HCT116 (cell line): ENCODE measurements at regions not wholly inside any gene's neighbourhood (a gene's known extent, or its start where the extent isn't known, plus 50 kb on each side); places are given as distances from the start of the nearest gene placed in this dataset.

Experiments
- ATAC-seq: fragments of 200-7000 bp; cut with Tn5 transposase; 2 replicates; pipeline ENCODE4 v1.9.1; 2020; ENCODE audit warnings: mild to moderate bottlenecking, moderate library complexity
- BruUV-seq: library from RNA; stranded (reverse); fragments of 400-500 nt; replicated peaks from 2 replicates; lab custom pipeline; 2021; lab: Mats Ljungman, UMichigan
- CTCF ChIA-PET: fragments of 300-600 bp; sonication (Branson Sonifier 250); formaldehyde crosslinking; loops from one replicate; lab custom pipeline; 2021; ENCODE audit warnings: antibody characterized with exemption; lab: Charles Lee
- POLR2A ChIA-PET: fragments of 300-600, 350-600 bp; sonication (Branson Sonifier 250); formaldehyde crosslinking; loops from one replicate; lab custom pipeline; 2021; ENCODE audit warnings: antibody characterized with exemption; lab: Charles Lee
- RAD21 ChIA-PET, 2 experiments: fragments of 300-600 bp; sonication (Branson Sonifier 250); formaldehyde crosslinking; loops; one replicate each; lab custom pipeline; 2023; ENCODE audit warnings: low total read pairs in 2 of 2; ENCODE audit not compliant: uncharacterized antibody in 2 of 2, unreplicated experiment in 2 of 2, low non-redundant PET in 1 of 2; lab: Charles Lee
- DNase-seq: peaks from one replicate; pipeline ENCODE4 v3.0.0-alpha.2; 2010; ENCODE audit warnings: low read depth, low spot score
- H2AFZ ChIP-seq: fragments of 200-600 bp; shearing (Covaris generic), sonication (generic); 2 replicates; pipeline ENCODE4 v1.6.1; 2017; ENCODE audit warnings: low read depth, mixed run types, mixed read lengths, antibody characterized with exemption, low read length; ENCODE audit not compliant: poor library complexity, severe bottlenecking
- H3K27ac ChIP-seq: 2 replicates; pipeline ENCODE4 v1.5.1; 2012; ENCODE audit warnings: low read depth, low read length
- H3K27me3 ChIP-seq: fragments of 200-600 bp; sonication (generic); 2 replicates; pipeline ENCODE4 v1.6.1; 2016; ENCODE audit warnings: mixed run types, low read length, mixed read lengths; ENCODE audit not compliant: insufficient read depth
- H3K36me3 ChIP-seq, 2 experiments: fragments of 200-500 bp in 1 of 2; fragments of 200-600 bp in 1 of 2; sonication (Bioruptor generic) in 1 of 2; sonication (generic) in 1 of 2; 2 replicates each; pipeline versions ENCODE4 v1.5.1 to v1.6.1; 2014 to 2016; ENCODE audit warnings: low read length in 2 of 2, inconsistent platforms in 1 of 2, mixed read lengths in 1 of 2, mixed run types in 1 of 2; ENCODE audit not compliant: insufficient read depth in 2 of 2, control insufficient read depth in 1 of 2
- H3K4me1 ChIP-seq, 2 experiments: fragments of 200-600 bp in 1 of 2; sonication (generic) in 1 of 2; 2 replicates each; pipeline versions ENCODE4 v1.5.1 to v1.6.1; 2012 to 2017; ENCODE audit warnings: low read length in 2 of 2, inconsistent platforms in 1 of 2, mild to moderate bottlenecking in 1 of 2, mixed read lengths in 1 of 2, mixed run types in 1 of 2, moderate library complexity in 1 of 2; ENCODE audit not compliant: insufficient read depth in 2 of 2, control insufficient read depth in 1 of 2
- H3K4me2 ChIP-seq: fragments of 200-600 bp; sonication (generic); 2 replicates; pipeline ENCODE4 v1.6.1; 2017; ENCODE audit warnings: mixed run types, low read length, mixed read lengths
- H3K4me3 ChIP-seq, 2 experiments: fragments of 200-600 bp in 1 of 2; sonication (generic) in 1 of 2; replicated peaks in 1 of 2; 2 replicates each; pipeline ENCODE4 v1.5.1; 2011 to 2016; ENCODE audit warnings: low read length in 2 of 2, control low read depth in 1 of 2, low read depth in 1 of 2, mild to moderate bottlenecking in 1 of 2, mixed read lengths in 1 of 2, mixed run types in 1 of 2
- H3K79me2 ChIP-seq: fragments of 200-600 bp; sonication (generic); 2 replicates; pipeline ENCODE4 v1.6.1; 2017; ENCODE audit warnings: mild to moderate bottlenecking, mixed run types, low read length, moderate library complexity, mixed read lengths; ENCODE audit not compliant: insufficient read depth
- H3K9ac ChIP-seq: fragments of 200-600 bp; sonication (generic); 2 replicates; pipeline ENCODE4 v1.6.1; 2016; ENCODE audit warnings: low read length, mixed read lengths
- H3K9me2 ChIP-seq: fragments of 200-600 bp; sonication (generic), shearing (Covaris generic); 2 replicates; pipeline ENCODE4 v1.6.1; 2017; ENCODE audit warnings: mixed run types, mild to moderate bottlenecking, moderate library complexity; ENCODE audit not compliant: insufficient read depth
- H3K9me3 ChIP-seq, 2 experiments: fragments of 200-500 bp in 1 of 2; fragments of 200-600 bp in 1 of 2; sonication (Bioruptor generic) in 1 of 2; sonication (generic) in 1 of 2; 2 replicates each; pipeline ENCODE4 v1.6.1; 2014 to 2017; ENCODE audit warnings: low read length in 2 of 2, mixed read lengths in 2 of 2, inconsistent platforms in 1 of 2, low read depth in 1 of 2, mild to moderate bottlenecking in 1 of 2, mixed run types in 1 of 2, moderate library complexity in 1 of 2; ENCODE audit not compliant: control insufficient read depth in 1 of 2, insufficient read depth in 1 of 2
- H4K20me1 ChIP-seq: fragments of 200-600 bp; sonication (generic), shearing (Covaris generic); 2 replicates; pipeline ENCODE4 v1.6.1; 2017; ENCODE audit warnings: mixed run types, mild to moderate bottlenecking, moderate library complexity; ENCODE audit not compliant: insufficient read depth
- ATF3 ChIP-seq: IDR thresholded peaks from 2 replicates; pipeline ENCODE4 v1.6.1; 2012
- CEBPB ChIP-seq: IDR thresholded peaks from 2 replicates; pipeline ENCODE4 v1.6.1; 2012; ENCODE audit warnings: low read depth
- EZH2 ChIP-seq: fragments of 200-600 bp; sonication (generic); IDR thresholded peaks from 2 replicates; pipeline ENCODE4 v1.6.1; 2017; ENCODE audit warnings: antibody characterized with exemption, mixed run types
- JUND ChIP-seq: IDR thresholded peaks from 2 replicates; pipeline ENCODE4 v1.6.1; 2012
- MAX ChIP-seq: IDR thresholded peaks from 2 replicates; pipeline ENCODE4 v1.6.1; 2012
- POLR2A ChIP-seq: IDR thresholded peaks from 2 replicates; pipeline ENCODE4 v1.7.0; 2011; ENCODE audit warnings: borderline replicate concordance; ENCODE audit not compliant: insufficient read depth, insufficient read length; ENCODE audit errors: extremely low read depth
- POLR2AphosphoS5 ChIP-seq: IDR thresholded peaks from 2 replicates; pipeline ENCODE4 v1.6.1; 2011; ENCODE audit warnings: mild to moderate bottlenecking, low read depth, low read length, moderate library complexity
- RAD21 ChIP-seq: IDR thresholded peaks from 2 replicates; pipeline ENCODE4 v1.6.1; 2012; ENCODE audit warnings: low read depth, mild to moderate bottlenecking
- SP1 ChIP-seq: IDR thresholded peaks from 2 replicates; pipeline ENCODE4 v1.6.1; 2012; ENCODE audit warnings: low read depth
- TCF7L2 ChIP-seq: IDR thresholded peaks from 2 replicates; pipeline ENCODE4 v1.7.0; 2011; ENCODE audit warnings: borderline replicate concordance, inconsistent platforms; ENCODE audit not compliant: insufficient read depth, insufficient read length; ENCODE audit errors: extremely low read depth
- YY1 ChIP-seq: IDR thresholded peaks from 2 replicates; pipeline ENCODE4 v1.6.1; 2011; ENCODE audit warnings: low read length, low read depth, moderate library complexity, mild to moderate bottlenecking; ENCODE audit not compliant: insufficient replicate concordance; ENCODE audit errors: extremely low read depth
- ZBTB33 ChIP-seq: IDR thresholded peaks from 2 replicates; pipeline ENCODE4 v1.6.1; 2011; ENCODE audit warnings: mild to moderate bottlenecking, low read length, moderate library complexity; ENCODE audit not compliant: insufficient replicate concordance; ENCODE audit errors: extremely low read depth
- intact Hi-C: fragments of 100-400 bp; cut with micrococcal nuclease; formaldehyde crosslinking; loops from 2 replicates; pipeline ENCODE4 v1.10.0; 2022

- Histone ChIP-seq H3K79me2 (no peaks in the 10 kb centered on the region), H3K27ac (no peak overlapping the region), H3K4me3 (no peak overlapping the region), H3K9me3 (no peaks in the 10 kb centered on the region), H2AFZ (no peak overlapping the region), H3K9ac (no peak overlapping the region), H3K36me3 (no peaks in the 10 kb centered on the region), H3K4me2 (no peak overlapping the region), H3K4me1 (no peaks in the 10 kb centered on the region), H4K20me1 (no peaks in the 10 kb centered on the region), H3K9me2 (no peaks in the 10 kb centered on the region), H3K27me3 (no peaks in the 10 kb centered on the region)
- POLR2A ChIA-PET: no interaction called here
- DNase-seq (no peak), ATAC-seq (no peak)
- CTCF ChIA-PET: no interaction called here
- intact Hi-C loops: no loop called here
- TF ChIP-seq JUND: no peak
- RAD21 ChIA-PET: no interaction called here
- no TSS peak for BruUV-seq
These were observed 227.7 kb upstream of the TTC29 start for GRCh38 chr4:147173322-147173721.

GRCh38 chr4:147173797-147174432, 228.3 kb upstream of the TTC29 start:
- DNase-seq (no peak), ATAC-seq (no peak)
- no peaks in the 10 kb centered on the region for H3K79me2 ChIP-seq
- POLR2A ChIA-PET: no interaction called here
- RAD21 ChIA-PET: no interaction called here
- no peak overlapping the region for H2AFZ ChIP-seq
- H4K20me1 ChIP-seq: no peaks in the 10 kb centered on the region
- H3K9me2 ChIP-seq: no peaks in the 10 kb centered on the region
- H3K27me3 ChIP-seq: no peaks in the 10 kb centered on the region
- H3K36me3 ChIP-seq: no peaks in the 10 kb centered on the region
- intact Hi-C loops: no loop called here
- H3K27ac ChIP-seq: no peak overlapping the region
- H3K4me2 ChIP-seq: no peak overlapping the region
- no peak overlapping the region for H3K4me3 ChIP-seq
- no peak overlapping the region for H3K9ac ChIP-seq
- TF ChIP-seq RAD21: no peak
- no peaks in the 10 kb centered on the region for H3K9me3 ChIP-seq
- H3K4me1 ChIP-seq: no peaks in the 10 kb centered on the region
- CTCF ChIA-PET: no interaction called here
- no TSS peak for BruUV-seq

GRCh38 chr4:147174591-147174990, 228.9 kb upstream of the TTC29 start:
- no peaks in the 10 kb centered on the region for H3K4me1 ChIP-seq
- ATAC-seq (no peak), DNase-seq (no peak)
- H3K36me3 ChIP-seq: no peaks in the 10 kb centered on the region
- ChIA-PET RAD21 (no interaction called here), CTCF (no interaction called here), POLR2A (no interaction called here)
- H3K4me2 ChIP-seq: no peak overlapping the region
- no TSS peak for BruUV-seq
- no peaks in the 10 kb centered on the region for H3K79me2 ChIP-seq
- H3K27me3 ChIP-seq: no peaks in the 10 kb centered on the region
- no peak overlapping the region for H3K9ac ChIP-seq
- no peak overlapping the region for H3K4me3 ChIP-seq
- no peak overlapping the region for H2AFZ ChIP-seq
- no peaks in the 10 kb centered on the region for H4K20me1 ChIP-seq
- H3K9me3 ChIP-seq: no peaks in the 10 kb centered on the region
- intact Hi-C loops: no loop called here
- H3K27ac ChIP-seq: no peak overlapping the region
- no peaks in the 10 kb centered on the region for H3K9me2 ChIP-seq
- TF ChIP-seq YY1: no peak
- no peak for TF ChIP-seq EZH2
- no peak for TF ChIP-seq CEBPB
- no peak for TF ChIP-seq TCF7L2
- TF ChIP-seq MAX: no peak
- no peak for TF ChIP-seq SP1
- TF ChIP-seq ZBTB33: no peak
- TF ChIP-seq POLR2AphosphoS5: no peak
- no peak for TF ChIP-seq POLR2A
- no peak for TF ChIP-seq ATF3
